A673 (cell line): ENCODE measurements at regions not wholly inside any gene's neighbourhood (a gene's known extent, or its start where the extent isn't known, plus 50 kb on each side); places are given as distances from the start of the nearest gene placed in this dataset.

Experiments
- BruUV-seq: library from RNA; stranded (reverse); fragments of 400-500 nt; replicated peaks from 2 replicates; lab custom pipeline; 2021; lab: Mats Ljungman, UMichigan
- CTCF ChIA-PET: fragments of 300-600 bp; sonication (Branson Sonifier 250); formaldehyde crosslinking; loops from one replicate; lab custom pipeline; 2022; ENCODE audit warnings: antibody characterized with exemption; lab: Charles Lee
- POLR2A ChIA-PET: fragments of 300-600 bp; sonication (Branson Sonifier 250); formaldehyde crosslinking; loops from one replicate; lab custom pipeline; 2022; ENCODE audit warnings: antibody characterized with exemption; ENCODE audit not compliant: low non-redundant PET; lab: Charles Lee
- DNase-seq: peaks from one replicate; pipeline ENCODE4 v3.0.0-alpha.2; 2015; ENCODE audit warnings: low spot score
- H3K27ac ChIP-seq: fragments of 200-600 bp; sonication (generic); 2 replicates; pipeline ENCODE4 v1.5.1; 2016; ENCODE audit warnings: mixed run types, low read depth, mild to moderate bottlenecking, mixed read lengths, antibody characterized with exemption, low read length; ENCODE audit not compliant: poor library complexity, severe bottlenecking
- H3K27me3 ChIP-seq: fragments of 200-600 bp; sonication (generic); replicated peaks from 2 replicates; pipeline ENCODE4 v1.6.1; 2017; ENCODE audit warnings: mixed run types, low read depth, mild to moderate bottlenecking, mixed read lengths, antibody characterized with exemption, low read length; ENCODE audit not compliant: insufficient read depth, poor library complexity
- H3K36me3 ChIP-seq: fragments of 200-600 bp; sonication (generic); 2 replicates; pipeline ENCODE4 v1.6.1; 2016; ENCODE audit warnings: mixed run types, mild to moderate bottlenecking, mixed read lengths, antibody characterized with exemption, low read length; ENCODE audit not compliant: insufficient read depth, poor library complexity, severe bottlenecking
- H3K4me1 ChIP-seq: fragments of 200-600 bp; sonication (generic); 2 replicates; pipeline ENCODE4 v1.6.1; 2017; ENCODE audit warnings: mixed run types, mild to moderate bottlenecking, mixed read lengths, antibody characterized with exemption, low read length; ENCODE audit not compliant: insufficient read depth, poor library complexity, severe bottlenecking
- H3K4me3 ChIP-seq: fragments of 200-600 bp; sonication (generic); 2 replicates; pipeline ENCODE4 v1.5.1; 2016; ENCODE audit warnings: low read depth, mixed run types, mild to moderate bottlenecking, mixed read lengths, low read length; ENCODE audit not compliant: poor library complexity, severe bottlenecking
- H3K9me3 ChIP-seq: fragments of 200-600 bp; sonication (generic); 2 replicates; pipeline ENCODE4 v1.6.1; 2016; ENCODE audit warnings: mixed run types, low read depth, mild to moderate bottlenecking, mixed read lengths, antibody characterized with exemption, low read length; ENCODE audit not compliant: poor library complexity, severe bottlenecking
- EZH2 ChIP-seq: fragments of 200-600 bp; sonication (generic); IDR thresholded peaks from 2 replicates; pipeline ENCODE4 v1.6.1; 2017; ENCODE audit warnings: borderline replicate concordance, low read depth, mild to moderate bottlenecking, mixed read lengths, antibody characterized with exemption, low read length; ENCODE audit not compliant: poor library complexity, severe bottlenecking
- intact Hi-C: fragments of 100-400 bp; cut with micrococcal nuclease; formaldehyde crosslinking; loops from one replicate; pipeline ENCODE4 v1.10.0; 2022; ENCODE audit not compliant: unreplicated experiment
- TF ChIP-seq, protein P1 (sequence below): fragments of 300-800, 200-600 bp; sonication (generic); conservative IDR thresholded peaks from 2 replicates; pipeline ENCODE4 v1.5.1; 2017; ENCODE audit warnings: low read depth, mild to moderate bottlenecking, antibody characterized with exemption, low read length, moderate library complexity, mixed read lengths

DNA sequence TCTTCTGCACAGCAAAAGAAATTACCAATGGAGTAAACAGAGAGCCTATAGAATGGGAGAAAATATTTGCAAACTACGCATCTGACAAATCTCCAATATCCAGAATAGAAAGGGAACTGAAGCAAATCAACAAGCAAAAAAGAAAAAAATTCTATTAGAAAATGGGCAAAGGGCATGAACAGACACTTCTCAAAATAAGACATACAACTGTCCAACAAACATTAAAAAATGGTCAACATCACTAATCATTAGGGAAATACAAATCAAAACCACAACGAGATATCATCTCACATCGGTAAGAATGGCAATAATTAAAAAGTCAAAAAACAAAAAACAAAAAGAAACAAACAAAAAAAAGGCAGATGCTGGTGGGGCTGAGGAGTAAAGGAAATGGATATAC is 356.4 kb downstream of the ADCYAP1 start:
- intact Hi-C loops: no loop called here
- Histone ChIP-seq H3K4me3 (no peak overlapping the region), H3K27ac (no peak overlapping the region), H3K4me1 (no peaks in the 10 kb centered on the region), H3K9me3 (no peaks in the 10 kb centered on the region), H3K36me3 (no peaks in the 10 kb centered on the region), H3K27me3 (peaks cover 6% of the 10 kb centered on the region)
- BruUV-seq: no TSS peak
- TF ChIP-seq, protein P1, sequence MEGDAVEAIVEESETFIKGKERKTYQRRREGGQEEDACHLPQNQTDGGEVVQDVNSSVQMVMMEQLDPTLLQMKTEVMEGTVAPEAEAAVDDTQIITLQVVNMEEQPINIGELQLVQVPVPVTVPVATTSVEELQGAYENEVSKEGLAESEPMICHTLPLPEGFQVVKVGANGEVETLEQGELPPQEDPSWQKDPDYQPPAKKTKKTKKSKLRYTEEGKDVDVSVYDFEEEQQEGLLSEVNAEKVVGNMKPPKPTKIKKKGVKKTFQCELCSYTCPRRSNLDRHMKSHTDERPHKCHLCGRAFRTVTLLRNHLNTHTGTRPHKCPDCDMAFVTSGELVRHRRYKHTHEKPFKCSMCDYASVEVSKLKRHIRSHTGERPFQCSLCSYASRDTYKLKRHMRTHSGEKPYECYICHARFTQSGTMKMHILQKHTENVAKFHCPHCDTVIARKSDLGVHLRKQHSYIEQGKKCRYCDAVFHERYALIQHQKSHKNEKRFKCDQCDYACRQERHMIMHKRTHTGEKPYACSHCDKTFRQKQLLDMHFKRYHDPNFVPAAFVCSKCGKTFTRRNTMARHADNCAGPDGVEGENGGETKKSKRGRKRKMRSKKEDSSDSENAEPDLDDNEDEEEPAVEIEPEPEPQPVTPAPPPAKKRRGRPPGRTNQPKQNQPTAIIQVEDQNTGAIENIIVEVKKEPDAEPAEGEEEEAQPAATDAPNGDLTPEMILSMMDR: no peak
- TF ChIP-seq EZH2: no peak
- no peak for DNase-seq
- ChIA-PET CTCF (no interaction called here), POLR2A (no interaction called here)

DNA sequence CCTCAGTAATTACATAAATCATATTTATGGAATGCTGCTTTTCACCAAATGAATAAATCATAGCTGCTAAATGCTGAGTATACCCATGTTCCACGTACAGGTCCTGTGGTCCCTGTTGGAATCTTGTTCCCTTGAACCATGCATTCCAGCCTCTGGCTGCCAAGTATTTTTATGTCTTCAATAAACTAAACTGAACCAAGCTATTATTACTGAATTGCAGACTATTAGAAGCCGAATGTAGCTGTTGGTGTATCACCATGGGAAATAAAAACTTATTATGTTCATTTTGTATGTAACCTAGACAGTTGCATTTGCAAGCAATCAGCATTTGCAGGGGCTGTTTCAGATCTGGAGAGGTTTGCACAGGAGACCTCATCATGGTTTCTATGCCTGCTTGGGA is 362.4 kb downstream of the ADCYAP1 start:
- no TSS peak for BruUV-seq
- Histone ChIP-seq H3K27ac (no peak overlapping the region), H3K36me3 (no peaks in the 10 kb centered on the region), H3K27me3 (peaks cover 31% of the 10 kb centered on the region), H3K9me3 (no peaks in the 10 kb centered on the region), H3K4me1 (no peaks in the 10 kb centered on the region), H3K4me3 (no peak overlapping the region)
- DNase-seq: no peak
- CTCF ChIA-PET: interaction anchor here (0.7 kb wide), 1 partner anchor 18 kb away, joined by 3 read pairs; no protein-coding TSS in a partner anchor
- TF ChIP-seq, protein P1: no peak
- POLR2A ChIA-PET: interaction anchor here (0.6 kb wide), 1 partner anchor 878 kb away, joined by 9 read pairs; no protein-coding TSS in a partner anchor
- intact Hi-C loops: no loop called here

DNA sequence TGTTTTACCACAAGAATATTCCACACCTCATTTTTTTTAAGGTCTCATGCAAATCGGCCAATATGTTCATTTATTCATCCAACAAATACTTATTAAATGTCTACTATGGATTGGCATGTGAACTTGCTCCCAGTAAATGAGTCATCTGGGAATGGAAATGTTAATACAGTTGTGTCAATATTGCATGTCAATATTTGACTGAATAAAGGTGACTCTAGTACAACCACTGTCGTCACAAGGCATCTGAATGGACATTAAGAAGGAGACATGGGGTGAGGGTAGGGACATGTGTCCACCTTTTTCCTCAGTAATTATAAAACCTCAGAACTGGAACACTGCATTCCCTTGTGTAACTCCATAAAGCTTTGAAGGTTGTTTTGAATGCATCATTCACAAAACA is 365.4 kb downstream of the ADCYAP1 start:
- H3K9me3 ChIP-seq: no peaks in the 10 kb centered on the region
- no peaks in the 10 kb centered on the region for H3K4me1 ChIP-seq
- no peak for TF ChIP-seq EZH2
- TF ChIP-seq, protein P1: no peak
- H3K27ac ChIP-seq: no peak overlapping the region
- no peak for DNase-seq
- no peak overlapping the region for H3K4me3 ChIP-seq
- intact Hi-C loops: no loop called here
- BruUV-seq: no TSS peak
- no peaks in the 10 kb centered on the region for H3K36me3 ChIP-seq
- H3K27me3 ChIP-seq: peaks cover 33% of the 10 kb centered on the region
- ChIA-PET CTCF (no interaction called here), POLR2A (no interaction called here)
